ENCODE measurements at regions not wholly inside any gene's neighbourhood (a gene's known extent, or its start where the extent isn't known, plus 50 kb on each side); places are given as distances from the start of the nearest gene placed in this dataset.

DNA sequence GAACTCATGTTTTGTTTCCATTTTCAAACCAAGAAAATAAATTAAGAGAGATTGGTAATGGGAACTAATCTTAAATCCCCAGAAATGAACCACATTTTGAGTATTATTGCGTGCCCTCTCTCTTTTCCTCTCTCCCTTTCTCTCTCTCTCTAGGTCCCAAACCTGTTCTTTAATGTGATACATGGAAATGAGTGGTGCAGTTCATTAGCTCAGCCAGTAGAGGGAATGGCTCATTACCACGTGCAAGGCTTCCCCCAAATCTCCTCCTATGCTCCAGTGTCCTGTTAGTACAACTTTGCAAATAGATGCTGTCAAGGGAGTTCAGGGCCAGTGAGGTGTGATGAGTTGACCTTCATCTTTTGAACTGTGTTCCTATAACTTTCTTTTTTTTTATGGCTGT is 178.4 kb downstream of the FGF9 start:
- TF ChIP-seq CTCF (IDR thresholded peaks at IDR 0.05) (no peak), POLR2A (IDR thresholded peaks at IDR 0.05) (no peak)

All from lower leg skin (tissue), 3 donors.